ENCODE measurements at regions not wholly inside any gene's neighbourhood (a gene's known extent, or its start where the extent isn't known, plus 50 kb on each side); places are given as distances from the start of the nearest gene placed in this dataset.
A peak's percentile ranks its signal among the peaks of the same experiment; 100 is the strongest.

DNA sequence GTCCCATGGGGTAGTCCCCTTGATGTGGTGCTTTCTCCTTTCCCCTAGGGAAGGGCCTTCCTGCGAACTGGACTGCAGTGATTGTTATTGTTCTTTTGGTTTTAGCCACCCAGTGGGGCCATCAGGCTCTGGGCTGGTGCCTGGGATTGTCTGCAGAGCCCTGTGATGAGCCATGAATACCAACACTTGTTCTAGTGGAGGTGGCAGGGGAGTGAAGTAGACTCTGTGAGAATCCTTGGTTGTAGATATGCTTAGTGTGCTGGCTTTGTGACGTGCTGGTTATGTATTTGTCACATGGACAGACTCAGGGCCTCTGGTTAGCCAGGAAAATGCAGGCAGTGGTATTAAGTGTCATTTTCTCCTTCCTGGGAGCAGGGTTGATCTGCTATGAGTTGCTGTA, 51.8 kb upstream of the NDUFB4 start:
- no peaks in the 10 kb centered on the region for H3K4me1 ChIP-seq (ENCODE audit: control insufficient read depth in 2 of 2, insufficient read depth in 2 of 2, low read length in 2 of 2)
- H3K27me3 ChIP-seq (ENCODE audit: control insufficient read depth in 2 of 2, insufficient read depth in 2 of 2, low read length in 2 of 2), result no peaks in the 10 kb centered on the region
- ATAC-seq, result no peak
- Mint-ChIP-seq H3K4me1 (no peaks in the 10 kb centered on the region), H3K36me3 (peaks cover 0 to 13% (median 9%) of the 10 kb centered on the region in 5 donors), H3K27me3 (peaks cover 6 to 41% (median 16%) of the 10 kb centered on the region in 5 donors), H3K4me3 (no peak overlapping the region), H3K9me3 (peaks cover 12 to 50% (median 30%) of the 10 kb centered on the region in 11 donors), H3K27ac (no peak overlapping the region)
- no peak for DNase-seq
- no peak overlapping the region for H3K4me3 ChIP-seq (ENCODE audit: low read length)
- ChIA-PET POLR2A (no interaction called here), CTCF (no interaction called here)
- H3K36me3 ChIP-seq (ENCODE audit: control insufficient read depth in 2 of 3, insufficient read depth in 3 of 3, low read length in 3 of 3), result no peaks in the 10 kb centered on the region
- H3K27ac ChIP-seq (ENCODE audit: low read depth, low read length), result no peak overlapping the region
- H3K9me3 ChIP-seq (ENCODE audit: control insufficient read depth in 2 of 3, low read length in 3 of 3), result peaks cover 0 to 25% (median 0%) of the 10 kb centered on the region in 3 experiments
- intact Hi-C loops (cut with micrococcal nuclease), result no loop called here

DNA sequence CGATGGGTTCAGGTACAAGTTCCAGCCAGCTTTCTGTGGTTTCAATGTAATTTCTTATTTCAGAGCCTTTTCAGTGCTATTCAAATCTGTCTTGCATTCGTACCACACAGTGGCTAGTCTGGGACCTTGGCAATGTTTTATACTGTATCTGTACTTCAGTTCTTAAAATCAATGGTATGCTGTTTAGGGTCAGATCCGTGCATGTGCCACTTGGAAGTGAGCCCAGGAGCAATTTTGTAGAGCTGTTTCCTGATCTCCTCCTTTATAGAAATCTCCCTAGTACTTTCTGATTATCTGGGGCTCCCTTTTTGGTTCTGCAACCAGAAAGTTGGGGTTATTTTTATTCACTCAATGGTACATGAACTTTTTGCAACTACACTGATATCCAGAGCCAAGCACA, 59.5 kb upstream of the NDUFB4 start:
- no peak for DNase-seq
- Histone ChIP-seq H3K27me3 (ENCODE audit: control insufficient read depth in 2 of 2, insufficient read depth in 2 of 2, low read length in 2 of 2) (peaks cover 0 to 3% of the 10 kb centered on the region in 2 donors), H3K36me3 (ENCODE audit: control insufficient read depth in 2 of 3, insufficient read depth in 3 of 3, low read length in 3 of 3) (no peaks in the 10 kb centered on the region), H3K4me1 (ENCODE audit: control insufficient read depth in 2 of 2, insufficient read depth in 2 of 2, low read length in 2 of 2) (no peaks in the 10 kb centered on the region), H3K4me3 (ENCODE audit: low read length) (no peak overlapping the region), H3K27ac (ENCODE audit: low read depth, low read length) (no peak overlapping the region), H3K9me3 (ENCODE audit: control insufficient read depth in 2 of 3, low read length in 3 of 3) (peaks cover 0 to 12% (median 0%) of the 10 kb centered on the region in 3 experiments)
- H3K4me3 Mint-ChIP-seq, result no peak overlapping the region
- H3K27ac Mint-ChIP-seq, result no peak overlapping the region
- ATAC-seq, result no peak
- POLR2A ChIA-PET, result no interaction called here
- peaks cover 0 to 9% (median 8%) of the 10 kb centered on the region in 5 donors for H3K36me3 Mint-ChIP-seq
- CTCF ChIA-PET, result no interaction called here
- H3K4me1 Mint-ChIP-seq, result no peaks in the 10 kb centered on the region
- peaks cover 7 to 41% (median 30%) of the 10 kb centered on the region in 5 donors for H3K27me3 Mint-ChIP-seq
- intact Hi-C loops (cut with micrococcal nuclease), result no loop called here
- peaks cover 6 to 76% (median 32%) of the 10 kb centered on the region in 11 donors for H3K9me3 Mint-ChIP-seq

DNA sequence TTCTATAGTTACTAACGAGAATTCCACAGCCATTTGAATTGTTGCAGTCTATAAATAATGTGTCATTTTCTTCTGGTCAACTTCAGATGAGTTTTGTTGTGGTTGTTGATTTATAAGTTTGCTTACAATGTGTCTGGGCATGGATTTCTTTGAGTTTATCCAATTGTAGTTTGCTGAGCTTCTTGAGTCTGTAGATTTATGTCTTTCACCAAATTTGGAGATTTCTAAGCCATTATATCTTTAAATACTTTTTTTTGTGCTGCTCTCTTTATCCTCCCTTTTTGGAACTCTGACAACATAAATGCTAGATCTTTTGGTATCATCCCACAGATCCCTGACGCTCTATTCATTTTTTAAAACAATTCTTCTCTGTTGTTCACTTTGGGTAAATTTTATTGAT, 63.2 kb upstream of the NDUFB4 start:
- Histone ChIP-seq H3K27ac (ENCODE audit: low read depth, low read length) (no peak overlapping the region), H3K36me3 (ENCODE audit: control insufficient read depth in 2 of 3, insufficient read depth in 3 of 3, low read length in 3 of 3) (no peaks in the 10 kb centered on the region), H3K4me1 (ENCODE audit: control insufficient read depth in 2 of 2, insufficient read depth in 2 of 2, low read length in 2 of 2) (no peaks in the 10 kb centered on the region), H3K9me3 (ENCODE audit: control insufficient read depth in 2 of 3, low read length in 3 of 3) (no peaks in the 10 kb centered on the region), H3K27me3 (ENCODE audit: control insufficient read depth in 2 of 2, insufficient read depth in 2 of 2, low read length in 2 of 2) (peaks cover 0 to 3% of the 10 kb centered on the region in 2 donors), H3K4me3 (ENCODE audit: low read length) (no peak overlapping the region)
- no peak for DNase-seq
- no peak overlapping the region for H3K4me3 Mint-ChIP-seq
- H3K4me1 Mint-ChIP-seq, result peaks cover 0 to 4% (median 0%) of the 10 kb centered on the region in 7 donors
- CTCF ChIA-PET, result no interaction called here
- H3K27me3 Mint-ChIP-seq, result peaks cover 15 to 25% (median 23%) of the 10 kb centered on the region in 5 donors
- POLR2A ChIA-PET, result no interaction called here
- H3K36me3 Mint-ChIP-seq, result no peaks in the 10 kb centered on the region
- H3K27ac Mint-ChIP-seq, result no peak overlapping the region
- peaks cover 0 to 39% (median 6%) of the 10 kb centered on the region in 11 donors for H3K9me3 Mint-ChIP-seq
- ATAC-seq, result no peak
- intact Hi-C loops (cut with micrococcal nuclease), result no loop called here

DNA sequence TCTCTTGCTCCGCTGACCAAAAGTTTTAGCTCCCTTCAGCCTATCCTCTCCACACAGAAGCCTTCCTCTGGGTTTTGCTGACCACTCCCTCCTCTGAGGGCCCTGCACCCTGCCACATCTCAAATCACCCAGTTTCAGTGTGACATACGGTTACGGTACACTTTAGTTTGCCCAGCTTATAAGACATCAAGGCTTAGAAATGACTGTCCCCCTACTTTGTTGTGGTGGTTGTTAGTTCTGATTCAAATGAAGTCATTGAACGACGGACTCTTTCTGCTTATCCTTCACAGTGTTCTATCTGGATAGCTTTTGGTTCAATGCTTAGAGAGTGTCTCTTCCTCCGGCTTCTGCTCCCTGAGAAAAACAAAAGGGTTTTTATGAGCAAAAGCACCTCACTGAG, 68.0 kb upstream of the NDUFB4 start:
- peaks cover 0 to 17% (median 0%) of the 10 kb centered on the region in 7 donors for H3K4me1 Mint-ChIP-seq
- H3K4me3 ChIP-seq (ENCODE audit: low read length), result no peak overlapping the region
- H3K27ac Mint-ChIP-seq, result peak overlapping the region in 1 of 9 donors; percentile 7
- H3K9me3 Mint-ChIP-seq, result peaks cover 0 to 6% (median under 1%) of the 10 kb centered on the region in 11 donors
- DNase-seq, result no peak
- intact Hi-C loops (cut with micrococcal nuclease), result no loop called here
- H3K27me3 Mint-ChIP-seq, result peaks cover 6 to 13% (median 12%) of the 10 kb centered on the region in 5 donors
- ATAC-seq, result no peak
- H3K9me3 ChIP-seq (ENCODE audit: control insufficient read depth in 2 of 3, low read length in 3 of 3), result no peaks in the 10 kb centered on the region
- H3K4me3 Mint-ChIP-seq, result no peak overlapping the region
- POLR2A ChIA-PET, result no interaction called here
- no peaks in the 10 kb centered on the region for H3K36me3 ChIP-seq (ENCODE audit: control insufficient read depth in 2 of 3, insufficient read depth in 3 of 3, low read length in 3 of 3)
- H3K4me1 ChIP-seq (ENCODE audit: control insufficient read depth in 2 of 2, insufficient read depth in 2 of 2, low read length in 2 of 2), result no peaks in the 10 kb centered on the region
- no peak overlapping the region for H3K27ac ChIP-seq (ENCODE audit: low read depth, low read length)
- H3K36me3 Mint-ChIP-seq, result no peaks in the 10 kb centered on the region
- CTCF ChIA-PET, result no interaction called here
- no peaks in the 10 kb centered on the region for H3K27me3 ChIP-seq (ENCODE audit: control insufficient read depth in 2 of 2, insufficient read depth in 2 of 2, low read length in 2 of 2)

- ChIA-PET POLR2A (no interaction called here), CTCF (no interaction called here)
- Mint-ChIP-seq H3K4me1 (peaks cover 0 to 17% (median 0%) of the 10 kb centered on the region in 7 donors), H3K4me3 (no peak overlapping the region), H3K27ac (no peak overlapping the region), H3K36me3 (no peaks in the 10 kb centered on the region), H3K27me3 (peaks cover 5 to 15% (median 10%) of the 10 kb centered on the region in 5 donors), H3K9me3 (no peaks in the 10 kb centered on the region)
- H3K9me3 ChIP-seq (ENCODE audit: control insufficient read depth in 2 of 3, low read length in 3 of 3), result no peaks in the 10 kb centered on the region
- H3K36me3 ChIP-seq (ENCODE audit: control insufficient read depth in 2 of 3, insufficient read depth in 3 of 3, low read length in 3 of 3), result no peaks in the 10 kb centered on the region
- H3K4me1 ChIP-seq (ENCODE audit: control insufficient read depth in 2 of 2, insufficient read depth in 2 of 2, low read length in 2 of 2), result no peaks in the 10 kb centered on the region
- intact Hi-C loops (cut with micrococcal nuclease), result no loop called here
- no peak for ATAC-seq
- H3K27me3 ChIP-seq (ENCODE audit: control insufficient read depth in 2 of 2, insufficient read depth in 2 of 2, low read length in 2 of 2), result no peaks in the 10 kb centered on the region
- no peak for DNase-seq
- no peak overlapping the region for H3K4me3 ChIP-seq (ENCODE audit: low read length)
- no peak overlapping the region for H3K27ac ChIP-seq (ENCODE audit: low read depth, low read length)
Observed at GRCh38 chr3:120526011-120526870, 69.9 kb upstream of the NDUFB4 start.

DNA sequence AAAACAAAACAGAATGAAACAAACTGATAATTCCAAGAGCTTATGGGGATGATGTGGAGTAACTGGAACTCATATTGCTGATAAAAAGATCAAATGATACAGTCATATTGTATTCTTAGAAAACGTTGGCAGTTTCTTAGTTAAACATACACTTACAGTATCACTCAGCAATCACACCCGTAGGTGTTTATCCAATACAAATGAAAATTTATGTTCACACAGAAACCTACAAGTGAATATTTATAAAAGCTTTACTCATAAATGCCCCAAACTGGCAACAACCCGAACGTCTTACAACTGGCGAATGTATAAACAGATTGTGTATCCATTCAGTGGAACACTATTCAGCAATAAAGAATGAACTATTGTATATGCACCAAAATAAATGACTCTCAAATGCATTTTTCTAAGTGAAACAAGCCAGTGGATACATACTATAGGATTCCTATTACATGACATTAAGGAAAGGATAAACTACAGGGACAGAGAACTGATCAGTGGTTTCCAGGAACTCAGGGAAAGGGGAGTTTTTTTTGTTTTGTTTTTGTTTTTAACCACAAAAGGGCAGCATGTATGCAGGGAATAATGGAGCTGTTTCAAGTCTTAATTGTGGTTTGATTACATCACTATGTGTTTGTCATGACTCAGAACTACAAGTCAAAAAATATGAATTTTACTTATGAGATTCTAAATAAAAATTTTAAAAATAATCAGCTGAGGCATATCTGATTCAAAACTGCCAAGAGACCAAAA, 71.8 kb upstream of the NDUFB4 start:
- Histone ChIP-seq H3K4me1 (ENCODE audit: control insufficient read depth in 2 of 2, insufficient read depth in 2 of 2, low read length in 2 of 2) (no peaks in the 10 kb centered on the region), H3K27me3 (ENCODE audit: control insufficient read depth in 2 of 2, insufficient read depth in 2 of 2, low read length in 2 of 2) (no peaks in the 10 kb centered on the region), H3K36me3 (ENCODE audit: control insufficient read depth in 2 of 3, insufficient read depth in 3 of 3, low read length in 3 of 3) (no peaks in the 10 kb centered on the region), H3K9me3 (ENCODE audit: control insufficient read depth in 2 of 3, low read length in 3 of 3) (no peaks in the 10 kb centered on the region), H3K27ac (ENCODE audit: low read depth, low read length) (no peak overlapping the region), H3K4me3 (ENCODE audit: low read length) (no peak overlapping the region)
- intact Hi-C loops (cut with micrococcal nuclease), result no loop called here
- no peaks in the 10 kb centered on the region for H3K9me3 Mint-ChIP-seq
- CTCF ChIA-PET, result interaction anchor here (1.5 kb wide), 1 partner anchor 35 kb away, joined by 3 read pairs; no protein-coding TSS in a partner anchor
- ATAC-seq (no peak), DNase-seq (no peak)
- no peak overlapping the region for H3K27ac Mint-ChIP-seq
- no peak overlapping the region for H3K4me3 Mint-ChIP-seq
- POLR2A ChIA-PET, result no interaction called here
- no peaks in the 10 kb centered on the region for H3K36me3 Mint-ChIP-seq
- peaks cover 4 to 10% (median 7%) of the 10 kb centered on the region in 5 donors for H3K27me3 Mint-ChIP-seq
- H3K4me1 Mint-ChIP-seq, result peaks cover 0 to 17% (median 0%) of the 10 kb centered on the region in 7 donors
